NCI-H2081 treated with DMSO at 0.1 percent for 48 hours (cell line): ENCODE measurements at regions not wholly inside any gene's neighbourhood (a gene's known extent, or its start where the extent isn't known, plus 50 kb on each side); places are given as distances from the start of the nearest gene placed in this dataset.
"Not testable (repeated sequence)": the region's sequence is repeated elsewhere in the genome, so short reads cannot be mapped to it uniquely, and the experiment has no call there.

Source experiments
- DNase-seq: peaks from one replicate; lab custom pipeline; 2025; lab: John Stamatoyannopoulos, UW

GRCh38 chr12:127942981-127943380 lies 324.0 kb upstream of the TMEM132C start:
- DNase-seq: no peak

DNA sequence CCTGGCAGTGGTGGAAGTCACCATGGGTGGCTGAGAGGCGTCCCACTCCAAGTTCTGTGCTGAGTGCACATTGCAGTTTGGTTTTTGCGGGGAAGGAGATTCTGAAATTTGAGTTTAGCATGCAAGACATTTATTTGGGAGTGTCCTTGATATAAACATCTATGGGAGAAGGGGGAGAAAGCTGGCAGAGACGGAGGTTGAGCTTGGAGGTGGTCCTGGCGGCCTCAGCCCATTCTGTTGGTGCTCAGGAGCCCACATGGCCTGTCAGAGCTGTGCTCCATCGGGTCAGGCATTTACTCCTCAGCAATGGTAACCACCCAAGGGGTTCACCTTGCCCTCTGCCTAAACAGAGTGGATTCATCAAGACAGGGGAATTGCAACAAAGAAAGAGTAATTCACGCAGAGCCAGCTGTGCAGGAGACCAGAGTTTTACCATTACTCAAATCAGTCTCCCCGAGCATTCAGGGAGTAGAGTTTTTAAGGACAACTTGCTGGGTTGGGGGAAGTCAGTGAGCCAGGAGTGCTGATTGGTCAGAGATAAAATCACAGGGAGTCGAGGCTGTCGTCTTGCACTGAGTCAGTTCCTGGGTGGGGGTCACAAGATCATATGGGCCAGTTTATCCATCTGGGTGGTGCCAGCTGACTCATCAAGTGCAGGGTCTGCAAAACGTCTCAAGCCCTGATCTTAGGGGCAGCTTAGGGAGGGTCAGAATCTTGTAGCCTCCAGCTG lies 323.3 kb upstream of the TMEM132C start:
- no peak for DNase-seq

DNA sequence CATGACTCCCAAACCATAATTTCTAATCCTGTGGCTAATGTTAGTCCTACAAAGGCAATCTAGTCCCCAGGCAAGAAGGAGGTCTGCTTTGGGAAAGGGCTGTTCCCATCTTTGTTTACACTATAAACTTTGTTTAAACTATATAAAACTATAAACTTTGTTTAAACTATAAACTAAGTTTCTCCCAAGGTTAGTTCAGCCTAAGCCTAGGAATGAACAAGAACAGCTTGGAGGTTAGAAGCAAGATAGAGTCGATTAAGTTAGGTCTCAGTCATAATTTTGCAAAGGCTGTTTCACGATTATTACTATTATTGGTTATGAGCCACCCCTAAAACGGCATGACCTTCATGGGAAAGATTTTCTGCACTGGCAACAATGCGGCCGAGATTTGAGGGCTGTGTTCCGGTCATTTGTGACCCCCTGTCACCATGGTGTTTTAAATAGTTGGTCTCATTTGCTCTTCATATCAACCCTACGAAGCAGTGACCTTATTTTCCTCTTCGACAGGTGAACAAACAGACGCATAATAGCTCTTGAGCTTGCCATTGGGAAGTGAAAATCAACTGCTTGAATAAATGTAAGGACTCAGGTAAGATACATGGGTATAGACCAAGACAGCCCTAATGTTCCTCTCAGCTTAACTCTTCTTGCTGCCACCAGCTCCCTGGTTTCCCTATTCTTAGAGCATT lies 322.6 kb upstream of the TMEM132C start:
- DNase-seq: no peak

DNA sequence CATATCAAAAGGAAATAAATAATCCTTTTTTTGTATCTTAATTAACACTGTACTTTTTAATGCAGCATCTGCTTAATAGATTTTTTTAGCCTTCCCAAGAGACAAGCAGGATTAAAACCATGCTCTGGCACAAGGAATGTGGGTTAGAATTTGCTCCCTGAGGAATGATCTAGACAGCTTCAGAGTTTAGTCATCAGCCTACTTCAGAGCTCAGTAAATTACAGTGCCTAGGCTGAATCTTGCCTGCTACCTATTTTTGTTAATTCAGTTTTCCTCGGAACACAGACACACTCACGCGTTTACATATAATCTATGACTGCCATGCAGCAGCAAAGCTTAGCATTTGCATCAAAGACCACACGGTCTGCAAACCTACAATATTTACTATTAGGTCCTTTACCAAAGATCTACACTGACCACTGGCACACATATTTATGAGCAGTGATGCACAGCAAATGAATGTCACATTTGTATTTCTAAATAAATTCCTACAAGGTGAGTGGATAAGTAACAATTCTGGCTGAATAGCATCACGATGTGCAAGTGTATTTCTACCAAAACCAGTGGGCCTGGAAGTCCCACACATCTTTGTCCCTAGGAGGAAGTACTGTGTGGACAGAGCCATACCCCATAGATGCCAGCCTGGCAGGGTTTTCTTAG lies 309.8 kb upstream of the TMEM132C start:
- no peak for DNase-seq

DNA sequence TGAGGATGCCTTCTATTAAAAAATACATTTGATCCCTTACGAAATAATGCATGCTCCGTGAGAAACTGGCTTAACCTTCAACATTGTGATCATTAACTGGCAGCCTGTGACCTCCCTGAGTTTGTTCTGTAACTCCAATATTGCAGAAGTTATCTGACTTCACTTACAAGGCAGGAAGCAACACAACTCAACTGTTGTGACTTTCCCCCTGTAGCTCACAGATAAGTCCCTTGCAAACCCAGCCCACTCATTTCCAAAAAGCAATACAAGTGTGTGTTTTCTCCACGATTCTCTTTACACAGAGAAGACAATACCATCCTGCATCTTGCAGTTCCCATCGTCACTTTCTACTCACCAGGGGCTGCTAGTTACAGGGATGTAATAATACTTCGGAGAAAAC lies 304.7 kb upstream of the TMEM132C start:
- no peak for DNase-seq

DNA sequence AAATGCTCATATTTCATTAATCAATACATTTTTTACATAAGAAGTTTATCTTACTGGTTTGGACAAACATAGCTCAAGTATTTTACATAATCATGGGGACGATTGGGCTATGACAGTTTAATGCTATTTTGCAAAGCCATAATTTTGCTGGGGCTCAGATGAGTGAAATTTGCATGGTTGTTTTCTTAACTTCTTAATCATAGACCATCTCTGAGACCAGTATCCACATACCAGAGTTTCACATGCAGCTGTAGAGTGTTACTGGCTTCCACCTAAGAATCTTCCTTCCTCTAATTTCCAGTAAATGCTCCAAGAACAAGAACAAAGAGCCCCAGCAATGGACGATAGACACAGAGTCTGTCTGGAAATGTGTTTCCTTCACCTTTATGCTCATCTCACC lies 303.0 kb upstream of the TMEM132C start:
- no peak for DNase-seq

DNA sequence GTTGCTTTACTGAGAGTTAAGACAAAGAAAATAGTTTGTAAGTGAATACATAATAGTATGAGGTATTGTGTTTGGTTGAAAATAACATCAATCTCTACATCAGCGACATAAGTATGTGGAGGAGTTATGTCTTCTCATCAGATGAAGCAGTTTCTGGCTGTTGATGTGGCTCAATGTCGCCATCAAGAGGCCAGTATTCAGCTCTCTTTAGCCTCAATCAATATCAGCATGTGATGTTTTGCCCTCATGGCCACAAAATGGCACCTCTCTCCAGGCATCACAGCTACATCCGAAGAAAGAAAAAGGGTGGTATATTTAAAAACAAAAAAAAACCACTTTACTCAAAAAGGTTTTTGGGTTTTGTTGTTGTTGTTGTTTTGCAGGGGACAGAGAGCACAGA lies 302.3 kb upstream of the TMEM132C start:
- no peak for DNase-seq

DNA sequence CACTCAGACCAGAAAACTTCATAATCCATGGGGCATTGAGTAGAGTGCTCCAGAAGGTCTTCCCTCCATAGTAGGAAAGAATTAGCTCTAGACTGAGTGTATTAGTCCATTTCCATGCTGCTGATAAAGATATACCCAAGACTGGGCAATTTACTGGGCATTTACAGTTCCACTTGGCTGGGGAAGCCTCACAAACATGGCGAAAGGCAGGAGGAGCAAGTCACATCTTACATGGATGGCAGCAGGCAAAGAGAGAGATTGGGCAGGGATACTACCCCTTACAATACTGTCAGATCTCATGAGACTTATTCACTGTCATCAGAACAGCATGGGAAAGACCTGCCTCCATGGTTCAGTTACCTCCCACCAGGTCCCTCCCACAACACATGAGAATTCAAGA lies 300.6 kb upstream of the TMEM132C start:
- no peak for DNase-seq

DNA sequence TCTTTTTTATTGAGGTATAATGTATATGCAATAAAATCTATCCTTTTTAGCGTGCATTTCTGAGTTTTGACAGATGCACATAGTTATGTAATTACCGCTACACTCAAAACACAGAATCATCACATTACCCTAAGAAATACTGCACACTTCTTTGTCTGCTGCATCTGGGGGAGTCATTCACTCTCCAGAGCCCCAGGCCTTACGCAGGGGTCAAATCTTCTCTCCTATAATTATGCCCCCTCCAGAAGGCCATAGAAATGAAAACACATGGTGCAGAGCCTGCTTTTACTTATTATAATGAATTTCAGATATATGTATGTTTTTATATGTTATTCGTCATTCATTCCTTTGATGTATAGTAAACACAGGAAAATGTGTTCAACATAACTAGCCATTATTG lies 296.5 kb upstream of the TMEM132C start:
- DNase-seq: no peak

DNA sequence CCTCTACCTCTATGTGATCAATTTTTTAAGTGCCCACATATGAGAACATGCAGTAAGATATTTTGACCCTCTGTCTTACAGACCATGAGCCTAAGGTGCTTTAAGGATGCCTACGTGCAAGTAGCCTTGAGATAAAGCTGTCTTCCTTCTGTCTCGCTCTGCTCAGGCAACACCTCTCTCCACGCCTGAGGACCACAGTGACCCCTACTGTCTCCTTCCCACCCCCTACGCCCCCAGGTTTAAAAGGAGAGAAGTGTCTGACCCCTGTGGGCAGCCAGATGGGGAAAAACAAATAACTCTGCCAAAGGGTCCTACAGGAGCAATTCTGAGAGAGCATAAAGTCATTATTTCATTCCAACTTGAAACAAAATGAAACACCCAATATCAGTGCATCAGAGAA lies 286.4 kb upstream of the TMEM132C start:
- DNase-seq: no peak

- DNase-seq: no peak
Observed at GRCh38 chr12:127981875-127982274, 285.1 kb upstream of the TMEM132C start.

DNA sequence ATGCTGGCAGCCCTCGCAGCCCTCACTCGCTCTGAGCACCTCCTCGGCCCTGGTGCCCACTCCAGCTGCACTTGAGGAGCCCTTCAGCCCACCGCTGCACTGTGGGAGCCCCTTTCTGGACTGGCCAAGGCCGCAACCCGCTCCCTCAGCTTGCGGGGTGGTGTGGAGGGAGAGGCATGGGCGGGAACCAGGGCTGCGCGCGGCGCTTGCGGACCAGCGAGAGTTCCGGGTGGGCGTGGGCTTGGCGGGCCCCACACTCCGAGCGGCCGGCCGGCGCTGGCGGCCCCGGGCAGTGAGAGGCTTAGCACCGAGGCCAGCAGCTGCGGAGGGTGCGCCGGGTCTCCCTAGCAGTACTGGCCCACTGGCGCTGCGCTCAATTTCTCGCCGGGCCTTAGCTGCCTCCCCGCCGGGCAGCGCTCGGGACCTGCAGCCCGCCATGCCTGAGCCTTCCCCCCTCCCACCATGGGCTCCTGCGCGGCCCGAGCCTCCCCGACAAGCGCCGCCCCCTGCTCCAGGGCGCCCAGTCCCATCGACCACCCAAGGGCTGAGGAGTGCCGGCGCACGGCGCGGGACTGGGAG lies 283.7 kb upstream of the TMEM132C start:
- DNase-seq: not testable (repeated sequence)

DNA sequence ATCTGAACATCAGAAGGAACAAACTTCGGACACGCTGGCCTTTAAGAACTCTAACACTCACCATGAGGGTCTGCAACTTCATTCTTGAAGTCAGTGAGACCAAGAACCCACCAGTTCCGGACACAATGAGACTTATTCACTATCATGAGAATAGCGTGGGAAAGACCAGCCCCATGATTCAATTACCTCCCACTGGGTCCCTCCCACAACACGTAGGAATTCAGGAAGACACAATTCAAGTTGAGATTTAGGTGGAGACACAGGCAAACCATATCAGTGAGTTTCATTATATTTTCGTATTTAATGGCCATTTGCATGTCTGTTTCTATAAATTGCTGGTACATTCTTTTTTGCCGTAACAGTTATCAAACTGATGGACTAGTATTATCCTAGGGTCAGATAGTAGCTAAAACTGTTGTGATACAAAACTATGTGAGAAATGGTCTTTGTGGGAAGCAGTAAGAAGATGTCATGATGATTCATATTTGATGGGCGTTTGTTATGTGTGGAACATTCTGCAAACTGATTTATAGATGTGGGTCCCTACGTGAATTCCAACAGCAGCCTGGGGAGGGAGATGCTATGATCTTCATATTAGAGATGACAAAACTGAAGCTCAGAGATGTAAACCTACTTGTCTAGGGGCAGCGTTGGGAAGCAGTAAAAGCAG lies 282.4 kb upstream of the TMEM132C start:
- DNase-seq: no peak

- DNase-seq: no peak
Observed at GRCh38 chr12:127987199-127987901, 279.6 kb upstream of the TMEM132C start.

GRCh38 chr12:127991485-127991884 lies 275.5 kb upstream of the TMEM132C start:
- DNase-seq: no peak

DNA sequence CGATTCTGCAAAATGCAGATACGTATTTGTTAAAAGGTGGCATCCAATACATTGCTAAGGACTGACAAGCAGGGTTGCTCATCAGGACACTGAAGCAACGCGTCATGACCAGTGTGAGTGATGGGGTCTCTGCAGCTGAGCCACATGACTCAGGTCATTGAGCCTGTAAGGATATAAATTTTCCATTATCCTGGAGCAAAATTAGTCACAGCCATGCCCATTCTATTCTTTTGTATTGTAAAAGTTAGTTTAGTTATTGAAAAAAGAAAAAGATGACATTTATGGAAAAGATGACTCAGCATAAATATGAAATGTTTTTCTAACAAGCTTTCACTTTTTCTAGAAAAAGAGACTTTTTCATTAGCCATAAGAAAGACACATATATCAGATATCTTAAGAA lies 268.0 kb upstream of the TMEM132C start:
- no peak for DNase-seq

GRCh38 chr12:128004383-128004938 lies 262.5 kb upstream of the TMEM132C start:
- DNase-seq: no peak

- DNase-seq: no peak
Observed at GRCh38 chr12:128007250-128007649, 259.7 kb upstream of the TMEM132C start.

DNA sequence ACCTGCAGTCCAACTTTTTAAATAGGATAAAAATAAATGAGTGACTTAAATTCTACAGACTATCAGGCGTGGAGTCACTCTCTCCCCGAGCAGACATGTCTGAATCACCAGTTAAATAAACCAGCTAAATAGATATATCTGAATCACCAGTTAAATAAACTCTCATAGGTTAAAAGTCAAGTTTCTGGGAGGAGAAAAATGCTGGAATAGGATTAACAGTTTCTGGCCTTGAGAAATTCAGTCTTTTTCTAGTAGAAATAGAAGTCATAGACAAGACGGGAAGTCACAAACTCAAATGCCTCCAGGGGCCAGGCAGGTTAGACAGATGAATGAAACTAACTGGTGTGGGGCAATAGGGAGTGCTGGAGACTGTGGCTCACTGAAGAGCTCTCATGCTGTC lies 258.6 kb upstream of the TMEM132C start:
- no peak for DNase-seq

- no peak for DNase-seq
Observed at GRCh38 chr12:128009108-128009507, 257.9 kb upstream of the TMEM132C start.

GRCh38 chr12:128012110-128012509 lies 254.9 kb upstream of the TMEM132C start:
- DNase-seq: no peak
